MCF 10A (cell line): ENCODE measurements at regions not wholly inside any gene's neighbourhood (a gene's known extent, or its start where the extent isn't known, plus 50 kb on each side); places are given as distances from the start of the nearest gene placed in this dataset.

Experiments
- BruUV-seq: library from RNA; stranded (reverse); fragments of 400-500 nt; replicated peaks from 2 replicates; lab custom pipeline; 2021; lab: Mats Ljungman, UMichigan
- CTCF ChIA-PET: fragments of 300-600 bp; sonication (Branson Sonifier 250); formaldehyde crosslinking; extraction: SDS; loops from one replicate; lab custom pipeline; 2021; ENCODE audit warnings: antibody characterized with exemption, inconsistent platforms; lab: Yijun Ruan, JAX
- POLR2A ChIA-PET: fragments of 300-600, 350-650 bp; sonication (Branson Sonifier 250); formaldehyde crosslinking; extraction: SDS; loops from one replicate; lab custom pipeline; 2020; ENCODE audit warnings: antibody characterized with exemption, inconsistent platforms; lab: Yijun Ruan, JAX
- DNase-seq: peaks from one replicate; pipeline ENCODE4 v3.0.0-alpha.2; 2018; ENCODE audit not compliant: unreplicated experiment
- H3K27ac Mint-ChIP-seq: one replicate; pipeline ENCODE4 v1.8.0; 2022; ENCODE audit warnings: mild to moderate bottlenecking, low read depth, mixed read lengths; ENCODE audit not compliant: unreplicated experiment
- H3K27me3 Mint-ChIP-seq: one replicate; pipeline ENCODE4 v1.8.0; 2022; ENCODE audit warnings: mixed read lengths; ENCODE audit not compliant: insufficient read depth, unreplicated experiment
- H3K36me3 Mint-ChIP-seq: one replicate; pipeline ENCODE4 v1.8.0; 2022; ENCODE audit warnings: mild to moderate bottlenecking, moderate library complexity, mixed read lengths; ENCODE audit not compliant: insufficient read depth, unreplicated experiment
- H3K4me1 Mint-ChIP-seq: one replicate; pipeline ENCODE4 v1.8.0; 2022; ENCODE audit warnings: mixed read lengths; ENCODE audit not compliant: insufficient read depth, unreplicated experiment
- H3K4me3 Mint-ChIP-seq: one replicate; pipeline ENCODE4 v1.8.0; 2022; ENCODE audit warnings: mild to moderate bottlenecking, moderate library complexity, mixed read lengths; ENCODE audit not compliant: unreplicated experiment
- H3K9me3 Mint-ChIP-seq: one replicate; pipeline ENCODE4 v1.8.0; 2022; ENCODE audit warnings: mixed read lengths; ENCODE audit not compliant: unreplicated experiment
- CTCF ChIP-seq: fragments of 200-600 bp; IDR thresholded peaks from one replicate; pipeline ENCODE4 v1.8.0; 2022; ENCODE audit warnings: antibody characterized with exemption, mild to moderate bottlenecking; ENCODE audit not compliant: unreplicated experiment
- intact Hi-C: fragments of 100-400 bp; cut with micrococcal nuclease; formaldehyde crosslinking; loops from 2 replicates; pipeline ENCODE4 v1.14.1; 2022

DNA sequence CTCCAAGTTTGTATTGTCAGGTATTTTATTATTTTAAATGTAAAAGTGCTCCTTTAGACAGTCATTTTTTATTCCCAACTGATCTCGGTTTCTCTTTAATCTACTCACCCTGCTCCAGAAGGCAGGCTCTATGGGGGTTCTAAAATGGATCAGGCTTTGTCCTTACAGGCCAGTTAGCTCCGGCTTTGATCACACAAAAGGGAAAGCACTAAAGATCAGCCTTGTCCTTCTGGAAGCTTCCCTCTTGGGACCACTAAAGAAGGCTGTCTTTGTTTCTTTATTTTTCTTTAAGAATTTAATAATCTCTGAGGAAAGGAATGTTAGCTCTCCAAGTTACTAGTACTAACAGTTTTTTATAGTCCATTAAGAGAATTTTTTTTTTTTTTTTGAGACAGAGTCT is 560.5 kb upstream of the ZNF717 start:
- intact Hi-C loops = no loop called here
- CTCF ChIA-PET = interaction anchor here (0.6 kb wide), 1 partner anchor 45 kb away, joined by 4 read pairs; no protein-coding TSS in a partner anchor

GRCh38 chr3:76346690-76347089 is 561.3 kb upstream of the ZNF717 start:
- POLR2A ChIA-PET = no interaction called here

More for the DNA sequence above, 560.5 kb upstream of the ZNF717 start:
- no peaks in the 10 kb centered on the region for H3K4me1 Mint-ChIP-seq
- H3K36me3 Mint-ChIP-seq = no peaks in the 10 kb centered on the region
- DNase-seq = no peak
- no TSS peak for BruUV-seq
- POLR2A ChIA-PET = interaction anchor here (0.6 kb wide), 1 partner anchor 28 kb away, joined by 5 read pairs; no protein-coding TSS in a partner anchor
- H3K27me3 Mint-ChIP-seq = peaks cover 32% of the 10 kb centered on the region
- no peak for TF ChIP-seq CTCF
- no peaks in the 10 kb centered on the region for H3K9me3 Mint-ChIP-seq
- no peak overlapping the region for H3K4me3 Mint-ChIP-seq
- H3K27ac Mint-ChIP-seq = no peak overlapping the region

GRCh38 chr3:76349715-76350480 is 564.5 kb upstream of the ZNF717 start:
- BruUV-seq = no TSS peak
- no peaks in the 10 kb centered on the region for H3K36me3 Mint-ChIP-seq
- H3K4me1 Mint-ChIP-seq = no peaks in the 10 kb centered on the region
- H3K9me3 Mint-ChIP-seq = no peaks in the 10 kb centered on the region
- H3K27ac Mint-ChIP-seq = no peak overlapping the region
- no peak overlapping the region for H3K4me3 Mint-ChIP-seq
- ChIA-PET CTCF (interaction anchor here (0.6 kb wide), 1 partner anchor 440 kb away, joined by 3 read pairs; no protein-coding TSS in a partner anchor), POLR2A (no interaction called here)
- no peak for DNase-seq
- no peak for TF ChIP-seq CTCF
- intact Hi-C loops = no loop called here
- peaks cover 26% of the 10 kb centered on the region for H3K27me3 Mint-ChIP-seq

More at GRCh38 chr3:76346690-76347089, 561.3 kb upstream of the ZNF717 start:
- Mint-ChIP-seq H3K4me3 (no peak overlapping the region), H3K27ac (no peak overlapping the region), H3K27me3 (peaks cover 32% of the 10 kb centered on the region), H3K9me3 (no peaks in the 10 kb centered on the region), H3K36me3 (no peaks in the 10 kb centered on the region), H3K4me1 (no peaks in the 10 kb centered on the region)
- intact Hi-C loops = no loop called here
- BruUV-seq = no TSS peak
- CTCF ChIA-PET = no interaction called here
- no peak for DNase-seq
- TF ChIP-seq CTCF = no peak

DNA sequence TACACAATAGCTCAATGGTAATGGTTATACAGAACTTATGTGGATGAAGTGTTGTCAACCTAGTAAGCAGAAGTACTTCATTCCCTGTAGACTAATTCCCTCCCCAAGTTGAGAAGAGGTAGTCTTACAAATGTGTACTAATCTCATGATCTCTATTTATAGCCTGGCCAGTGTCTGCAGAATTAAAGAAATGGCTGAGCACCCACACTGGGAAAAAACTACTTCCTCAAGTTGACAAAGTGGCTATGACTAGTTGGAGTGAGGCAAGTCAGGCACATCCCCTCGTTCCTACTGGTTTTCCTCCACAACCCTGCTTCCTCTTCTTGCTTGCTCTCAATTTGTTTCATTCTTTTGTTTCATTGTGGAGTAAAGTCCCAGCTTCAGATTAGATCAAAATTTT is 566.7 kb upstream of the ZNF717 start:
- H3K4me1 Mint-ChIP-seq = no peaks in the 10 kb centered on the region
- no peak overlapping the region for H3K27ac Mint-ChIP-seq
- intact Hi-C loops = no loop called here
- BruUV-seq = no TSS peak
- POLR2A ChIA-PET = no interaction called here
- CTCF ChIA-PET = no interaction called here
- no peaks in the 10 kb centered on the region for H3K36me3 Mint-ChIP-seq
- H3K4me3 Mint-ChIP-seq = no peak overlapping the region
- H3K27me3 Mint-ChIP-seq = peaks cover 32% of the 10 kb centered on the region
- DNase-seq = no peak
- TF ChIP-seq CTCF = no peak
- no peaks in the 10 kb centered on the region for H3K9me3 Mint-ChIP-seq
